T-helper 1 cell treated with Interleukin-12 subunit alpha and Interleukin-12 subunit beta and Interleukin-4 antibody, amounts not matched to agents 30 ng/mL and 1 ng/mL, for 36 hours (primary cell): ENCODE measurements at regions not wholly inside any gene's neighbourhood (a gene's known extent, or its start where the extent isn't known, plus 50 kb on each side); places are given as distances from the start of the nearest gene placed in this dataset.

Source experiments
- intact Hi-C: fragments of 100-400 bp; cut with micrococcal nuclease; formaldehyde crosslinking; loops from one replicate; pipeline ENCODE4 v1.15.1; 2024

DNA sequence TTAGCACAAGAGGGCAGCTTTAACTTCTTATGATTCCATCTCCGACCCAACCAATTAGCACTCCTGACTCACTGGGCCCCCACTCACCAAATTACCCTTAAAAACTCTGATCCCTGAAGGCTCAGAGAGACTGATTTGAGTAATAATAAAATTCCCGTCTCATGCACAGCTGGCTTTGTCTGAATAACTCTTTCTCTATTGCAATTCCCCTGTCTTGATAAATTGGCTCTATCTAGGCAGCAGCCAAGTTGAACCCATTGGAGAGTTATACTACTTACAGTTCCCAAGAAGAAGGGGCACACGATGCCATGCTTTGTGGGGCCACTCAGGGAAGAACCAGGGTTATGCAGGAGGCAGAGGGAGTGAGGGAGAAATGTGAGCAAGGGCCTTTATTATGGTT is 632.8 kb downstream of the TSN start:
- intact Hi-C loops = no loop called here

DNA sequence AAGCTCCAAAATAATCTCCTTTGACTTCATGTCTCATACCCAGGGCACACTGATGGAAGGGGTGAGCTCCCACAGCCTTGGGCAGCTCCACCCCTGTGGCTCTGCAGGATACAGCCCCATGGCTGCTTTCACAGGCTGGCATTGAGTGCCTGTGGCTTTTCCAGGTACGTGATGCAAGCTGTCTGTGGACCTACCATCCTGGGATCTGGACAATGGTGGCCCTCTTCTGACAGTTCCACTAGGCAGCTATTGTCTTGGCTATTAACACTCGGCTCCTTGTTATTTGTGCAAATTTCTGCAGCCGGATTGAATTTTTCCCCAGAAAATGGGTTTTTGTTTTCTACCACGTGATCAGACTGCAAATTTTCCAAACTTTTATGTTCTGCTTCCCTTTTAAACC is 634.2 kb downstream of the TSN start:
- intact Hi-C loops = no loop called here

DNA sequence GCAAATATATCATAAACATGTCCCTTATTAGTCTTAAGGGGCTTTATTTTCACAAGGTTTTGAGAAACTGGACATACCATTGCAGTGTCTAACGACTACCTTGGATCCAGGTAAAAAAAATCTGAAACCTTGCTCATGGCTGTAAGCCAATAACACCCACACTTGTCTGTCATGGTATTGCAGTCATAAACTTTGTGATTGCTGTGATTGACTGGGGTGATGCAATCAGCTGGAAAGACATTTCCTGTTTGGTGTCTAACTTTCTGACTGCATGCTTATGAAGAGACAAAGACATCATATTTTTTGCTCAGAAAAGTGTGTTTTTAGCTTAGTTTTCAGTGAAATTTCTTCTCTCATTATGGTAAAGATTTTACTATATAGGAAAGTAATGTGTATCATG is 635.0 kb downstream of the TSN start:
- intact Hi-C loops = no loop called here

DNA sequence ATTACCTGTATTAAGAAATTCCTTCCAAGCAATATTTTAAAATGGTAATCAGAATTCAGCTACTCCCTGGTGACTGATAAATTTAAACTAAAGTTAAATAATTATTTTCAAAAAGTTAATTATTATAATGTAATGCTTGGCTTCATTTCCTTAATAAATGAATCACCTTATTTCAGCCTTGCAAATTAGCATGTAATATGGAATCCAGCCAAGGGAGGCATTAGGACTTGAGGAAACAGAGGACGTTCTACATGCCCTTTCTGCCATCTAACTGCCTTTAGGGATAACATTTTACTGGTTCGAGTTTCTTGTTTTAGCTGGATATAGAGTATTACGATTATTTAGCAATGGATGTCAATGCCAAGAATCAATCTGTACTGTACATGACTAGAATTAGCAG is 636.3 kb downstream of the TSN start:
- intact Hi-C loops = no loop called here

DNA sequence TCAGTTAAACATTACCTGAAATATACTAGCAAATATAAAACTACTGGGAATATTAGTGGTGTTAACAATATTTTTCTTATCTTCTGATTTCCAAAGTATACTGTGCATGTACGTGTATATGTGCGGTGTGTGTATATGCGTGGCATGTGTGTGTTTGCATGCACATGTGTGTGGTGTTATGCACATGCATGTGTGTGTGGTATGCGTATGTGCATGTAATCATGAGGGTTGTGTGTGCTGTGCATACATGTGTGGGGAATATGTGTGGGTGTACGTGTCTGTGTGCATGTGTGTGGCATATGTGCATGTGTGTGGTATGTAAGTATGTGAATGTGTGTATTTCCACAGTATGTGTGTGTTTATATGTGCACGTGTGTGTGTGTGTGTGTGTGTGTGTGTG is 640.2 kb downstream of the TSN start:
- intact Hi-C loops = no loop called here

DNA sequence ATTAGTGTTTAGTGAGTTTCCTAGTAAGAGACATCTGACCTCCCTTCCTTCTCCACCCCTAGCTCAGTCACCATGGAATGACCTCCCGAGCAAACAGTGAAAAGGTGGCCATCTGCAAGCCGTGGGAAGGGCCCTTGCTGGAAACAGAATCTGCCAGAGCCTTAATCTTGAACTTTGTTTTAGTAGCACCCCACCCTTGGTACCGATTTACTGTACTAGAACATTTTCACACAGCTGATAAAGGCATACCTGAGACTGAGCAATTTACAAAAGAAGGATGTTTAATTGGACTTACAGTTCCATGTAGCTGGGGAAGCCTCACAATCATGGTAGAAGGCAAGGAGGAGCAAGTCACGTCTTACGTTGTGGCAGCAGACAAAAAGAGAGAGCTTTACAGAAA is 655.8 kb downstream of the TSN start:
- intact Hi-C loops = no loop called here

DNA sequence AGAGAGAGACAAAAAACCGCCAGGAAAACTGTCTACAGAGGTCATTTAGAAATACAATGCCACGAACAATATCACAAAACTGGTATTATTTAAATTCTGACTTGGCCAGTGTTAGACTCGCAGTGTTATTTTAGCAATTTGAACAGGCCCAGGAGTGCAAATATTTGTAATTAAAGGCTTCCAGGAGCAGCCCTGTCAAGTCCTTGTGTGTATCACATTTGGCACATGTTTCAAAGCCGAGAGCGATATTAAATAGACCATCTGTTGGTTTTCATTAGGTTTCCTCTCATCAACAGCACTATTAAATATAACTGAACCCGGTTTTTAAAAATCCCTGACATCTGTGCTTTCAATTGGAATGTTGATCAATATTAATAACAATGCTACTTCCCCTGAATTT is 656.9 kb downstream of the TSN start:
- intact Hi-C loops = no loop called here

DNA sequence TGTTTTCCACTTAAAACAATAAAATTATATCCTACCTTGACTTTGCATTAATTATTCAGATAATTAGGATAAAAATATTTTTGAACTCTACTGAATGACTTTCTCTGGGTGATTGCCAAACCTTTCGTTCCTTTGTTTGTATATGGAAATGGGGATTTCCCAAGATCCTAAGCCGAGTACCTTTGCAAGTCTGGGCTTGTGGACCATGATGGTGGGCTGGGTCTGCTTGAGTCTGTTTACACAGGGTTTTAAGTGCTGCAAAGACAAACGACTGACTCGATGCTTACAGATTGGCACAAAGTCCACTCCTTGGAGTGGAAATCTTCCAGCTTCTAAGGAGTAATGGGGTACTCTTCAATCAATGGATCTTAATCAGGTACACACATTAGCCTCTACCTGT is 659.5 kb downstream of the TSN start:
- intact Hi-C loops = no loop called here

DNA sequence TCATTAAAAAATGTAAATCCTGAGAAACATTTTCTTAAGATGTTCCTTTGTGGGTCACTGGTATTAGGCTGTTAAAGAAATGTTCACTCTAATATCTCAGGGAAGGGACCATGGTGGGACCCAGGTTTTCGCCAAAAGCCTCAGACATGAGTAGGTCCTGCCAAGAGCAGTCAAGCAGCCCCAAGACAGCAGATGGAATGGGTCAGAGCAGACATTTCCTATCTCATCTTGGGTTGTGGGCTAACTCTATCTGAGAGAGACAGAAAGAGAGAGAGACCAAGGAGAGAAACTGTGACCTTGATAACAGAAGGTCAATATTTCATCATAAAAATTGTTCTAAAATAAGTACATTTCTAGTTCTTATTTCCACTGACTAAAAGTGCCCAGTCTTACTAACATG is 661.7 kb downstream of the TSN start:
- intact Hi-C loops = no loop called here

DNA sequence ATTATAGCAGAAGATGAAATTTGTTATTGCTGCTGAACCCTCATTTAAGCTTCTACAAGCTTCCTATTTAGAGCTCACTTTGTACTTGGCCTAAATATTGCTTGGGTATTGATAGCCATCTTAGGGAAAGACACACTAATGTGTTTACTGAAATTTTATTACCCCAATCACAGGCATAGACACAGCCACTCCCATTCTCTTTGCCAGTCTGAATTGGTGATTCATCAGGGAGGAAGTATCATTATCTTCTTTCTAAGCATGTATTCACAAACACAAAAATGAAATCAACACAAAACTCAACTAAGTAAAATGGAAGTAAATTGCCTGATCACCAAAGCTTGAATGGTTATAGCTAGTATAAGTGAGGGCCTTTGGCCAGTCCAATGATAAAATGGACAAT is 666.3 kb downstream of the TSN start:
- intact Hi-C loops = no loop called here

DNA sequence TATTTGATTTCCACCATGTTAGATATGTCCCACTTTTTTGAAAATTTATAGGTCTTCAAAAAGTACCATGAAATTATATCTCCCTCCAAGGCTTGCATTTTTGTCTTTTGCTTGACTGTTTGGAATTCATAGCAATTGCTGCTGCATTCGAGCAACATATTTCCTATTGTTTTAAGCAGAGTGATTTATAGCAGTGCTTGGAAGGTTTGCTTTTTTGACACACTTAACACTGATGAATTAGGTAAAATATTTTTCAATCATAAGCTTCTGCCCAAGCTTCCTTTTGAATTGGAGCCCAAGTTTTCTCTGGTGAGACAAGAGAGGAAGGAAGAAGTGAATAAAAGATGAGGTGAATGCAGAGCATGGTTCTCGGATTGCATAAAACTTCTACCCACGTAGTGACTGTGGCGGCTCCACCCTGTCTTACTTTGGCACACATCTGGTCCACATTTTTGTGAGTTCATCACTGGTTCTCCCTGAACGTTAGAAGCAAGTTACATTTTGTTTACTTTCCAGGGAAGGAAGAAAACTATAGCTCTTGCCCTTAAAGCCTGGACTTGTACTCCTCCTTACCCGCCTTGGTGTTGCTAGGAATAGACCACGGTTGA is 667.0 kb downstream of the TSN start:
- intact Hi-C loops = no loop called here

DNA sequence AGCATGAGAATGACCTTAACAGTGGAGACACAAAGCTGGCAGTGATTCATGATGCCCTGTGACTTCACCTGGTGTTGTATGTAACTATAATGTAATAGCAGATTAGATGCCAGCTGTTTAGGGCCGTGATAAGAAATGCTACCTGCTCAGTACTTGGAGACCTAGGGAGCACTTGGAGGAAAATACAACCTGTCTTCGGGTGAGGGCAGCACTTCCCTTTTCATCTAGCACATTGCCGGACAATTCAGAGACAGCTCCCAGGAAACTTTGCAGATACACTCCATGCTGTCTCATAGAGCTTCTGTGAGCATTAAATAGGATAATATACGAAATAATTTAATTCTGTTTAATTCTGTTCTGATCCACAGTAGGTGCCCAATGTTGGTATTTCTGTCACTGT is 668.5 kb downstream of the TSN start:
- intact Hi-C loops = no loop called here

DNA sequence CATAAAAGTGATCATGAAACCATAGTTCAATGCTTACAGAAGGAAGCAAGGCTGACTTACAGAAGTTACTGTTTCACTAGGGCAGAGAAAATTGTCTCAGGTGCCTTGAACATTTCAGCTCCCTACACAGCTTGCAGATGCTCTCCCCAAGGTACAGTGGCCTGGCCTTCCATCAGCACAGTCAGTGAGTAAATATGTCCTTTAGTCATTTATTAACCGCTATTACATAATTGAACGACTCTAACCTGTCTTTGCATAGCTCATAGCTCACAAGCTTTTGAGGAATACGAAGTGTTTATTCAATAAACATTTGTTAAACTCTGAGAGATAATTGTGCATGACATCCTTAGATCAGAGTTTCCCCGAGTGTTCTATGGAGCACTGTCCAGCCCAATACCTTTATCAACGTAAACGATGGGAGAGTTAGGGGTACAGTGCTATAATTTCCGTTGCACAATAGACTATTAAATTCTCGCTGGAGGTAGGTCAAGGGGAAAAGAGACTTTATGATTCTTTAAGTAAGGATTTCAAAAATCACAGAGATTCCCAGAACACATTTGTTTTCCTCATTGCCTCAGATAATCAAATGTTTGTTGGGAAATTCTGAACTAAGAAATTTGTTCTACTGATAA is 677.8 kb downstream of the TSN start:
- intact Hi-C loops = no loop called here

DNA sequence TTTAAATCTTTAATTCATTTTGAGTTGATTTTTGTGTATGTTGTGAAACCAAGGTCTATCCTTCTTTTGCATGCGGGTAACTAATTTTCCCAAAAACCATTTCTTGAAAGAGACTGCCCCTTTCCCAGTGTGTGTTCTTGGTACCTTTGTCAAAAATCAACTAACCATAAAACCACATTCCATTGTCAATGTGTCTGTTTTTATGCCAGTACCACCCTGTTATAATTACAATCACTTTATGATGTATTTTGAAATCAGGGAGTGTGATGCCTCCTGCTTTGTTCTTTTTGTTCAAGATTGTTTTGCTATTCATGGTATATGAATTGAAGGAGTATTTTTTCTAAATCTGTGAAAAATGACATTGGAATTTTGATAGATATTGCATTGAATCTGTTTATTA is 689.6 kb downstream of the TSN start:
- intact Hi-C loops = no loop called here

DNA sequence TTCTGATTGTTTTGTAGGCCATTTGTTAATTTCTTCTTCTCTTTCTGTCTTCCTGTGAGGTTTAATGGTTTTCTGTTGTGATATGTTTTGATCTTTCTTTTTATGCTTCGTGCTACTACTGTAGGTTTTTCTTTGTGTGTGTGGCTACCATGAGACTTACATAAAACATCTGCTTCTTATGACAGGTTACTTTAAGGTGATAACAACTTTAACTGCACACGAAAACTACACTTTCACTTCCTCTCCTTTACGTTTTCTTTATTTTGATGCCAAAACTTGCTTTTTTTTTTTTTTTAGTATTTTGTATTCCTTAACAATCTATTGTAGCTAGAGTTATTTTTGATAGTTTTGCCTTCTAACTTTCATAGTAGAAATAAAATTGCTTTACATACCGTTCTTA is 691.3 kb downstream of the TSN start:
- intact Hi-C loops = no loop called here

DNA sequence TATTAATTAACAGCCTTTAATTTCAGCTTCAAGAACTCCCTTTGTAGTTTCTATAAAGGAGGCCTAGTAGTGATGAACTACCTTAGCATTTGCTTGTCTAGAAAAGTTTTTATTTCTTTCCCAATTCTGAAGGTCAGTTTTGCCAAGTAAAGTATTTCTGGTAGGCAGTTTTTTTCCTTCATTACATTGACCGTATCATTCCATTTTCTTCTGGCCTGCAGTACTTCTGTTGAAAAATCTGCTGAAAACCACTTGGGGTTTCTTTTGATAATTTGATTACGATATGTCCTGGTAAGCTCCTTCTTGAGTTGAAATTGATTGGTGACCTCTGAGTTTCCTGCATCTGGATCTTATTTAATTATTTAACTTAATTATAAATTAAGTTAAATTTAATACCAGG is 691.8 kb downstream of the TSN start:
- intact Hi-C loops = no loop called here

DNA sequence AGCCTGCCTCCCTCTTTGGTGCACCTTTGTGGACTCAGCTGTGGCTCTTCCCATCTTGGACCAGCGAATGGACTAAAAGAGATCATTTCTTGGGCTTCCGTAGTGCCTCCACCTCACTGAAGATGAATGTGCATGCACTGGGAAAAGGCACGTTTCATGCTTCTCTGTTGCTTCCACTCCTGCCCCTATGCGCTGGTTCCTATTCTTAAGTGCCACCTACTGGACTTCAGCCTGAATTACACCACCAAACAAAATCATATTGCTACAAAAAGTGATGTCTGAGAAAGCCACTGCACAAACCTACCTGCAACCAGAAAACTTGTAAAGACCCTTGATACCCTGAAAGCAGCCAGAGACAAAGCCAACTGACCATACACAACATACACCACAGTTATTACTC is 695.6 kb downstream of the TSN start:
- intact Hi-C loops = no loop called here

DNA sequence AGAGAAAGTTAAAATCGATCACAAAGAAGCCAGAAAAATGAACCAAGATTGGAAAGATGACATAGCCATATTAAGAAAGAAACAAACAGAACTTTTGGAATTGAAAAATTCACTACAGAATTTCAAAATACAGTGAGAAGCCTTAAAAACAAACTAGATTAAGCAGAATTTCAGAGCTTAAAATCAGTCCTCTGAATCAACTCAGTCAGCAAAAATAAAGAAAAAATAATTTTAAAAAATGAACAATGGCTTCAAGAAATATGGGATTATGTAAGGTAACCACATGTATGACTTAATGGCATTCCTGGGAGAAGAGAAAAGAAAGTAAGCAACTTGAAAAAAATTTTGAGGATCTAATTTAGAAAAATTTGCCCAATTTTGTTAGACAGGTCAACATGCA is 696.2 kb downstream of the TSN start:
- intact Hi-C loops = no loop called here

DNA sequence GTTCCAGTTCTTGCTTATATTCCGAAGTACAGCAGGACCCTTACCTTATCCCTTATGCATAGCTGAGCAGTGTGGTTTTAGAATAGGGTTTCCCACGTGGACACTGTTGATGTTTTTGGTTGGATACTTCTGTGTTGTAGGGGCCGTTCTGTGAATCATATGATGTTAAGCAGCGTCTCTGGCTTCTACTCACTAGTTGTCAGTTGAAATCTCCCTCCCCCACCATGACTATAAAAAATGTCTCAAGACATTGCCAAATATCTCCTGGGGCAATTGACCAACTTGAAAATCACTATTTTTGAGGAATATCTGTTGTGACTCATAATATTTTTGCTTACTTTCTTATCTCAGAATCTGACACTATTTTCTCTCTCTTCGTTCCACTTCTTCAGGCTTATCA is 713.7 kb downstream of the TSN start:
- intact Hi-C loops = no loop called here

DNA sequence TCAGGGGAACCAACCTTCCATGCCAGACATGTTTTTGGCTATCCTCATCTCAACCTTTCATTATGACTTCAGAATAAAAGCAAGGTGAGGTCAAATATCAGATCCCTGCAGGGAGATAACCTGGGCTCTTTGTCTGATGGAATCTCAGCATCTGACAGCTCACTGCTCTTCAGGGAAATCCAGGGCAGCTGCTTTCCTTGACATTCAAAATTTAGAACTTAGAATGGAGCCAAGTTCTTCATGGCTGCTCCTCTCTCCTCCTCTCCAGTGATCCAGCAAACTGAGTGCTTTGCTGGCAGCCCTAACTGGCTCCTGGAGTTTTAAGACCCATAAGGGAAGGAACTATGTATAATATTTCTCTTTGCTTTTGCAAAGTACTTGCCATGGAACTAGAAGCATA is 716.3 kb downstream of the TSN start:
- intact Hi-C loops = no loop called here

DNA sequence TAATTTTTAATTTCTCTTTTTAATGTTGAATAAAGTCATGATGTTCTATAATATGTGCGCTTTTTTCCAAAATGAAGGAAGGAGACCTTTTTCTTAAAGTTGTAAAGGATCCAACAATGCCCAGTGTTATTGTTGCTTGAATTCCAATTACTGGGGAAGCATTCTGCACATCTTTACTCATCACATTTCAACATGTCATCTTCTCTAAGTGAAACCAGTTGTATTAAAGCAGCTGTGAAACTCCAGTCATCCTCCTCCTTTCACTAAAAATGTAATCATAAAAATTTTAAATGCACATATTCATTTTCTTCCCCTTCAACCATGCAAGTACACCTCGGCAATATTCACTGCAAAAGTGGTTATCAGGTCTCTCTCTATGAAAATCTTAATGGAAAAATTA is 722.7 kb downstream of the TSN start:
- intact Hi-C loops = no loop called here

DNA sequence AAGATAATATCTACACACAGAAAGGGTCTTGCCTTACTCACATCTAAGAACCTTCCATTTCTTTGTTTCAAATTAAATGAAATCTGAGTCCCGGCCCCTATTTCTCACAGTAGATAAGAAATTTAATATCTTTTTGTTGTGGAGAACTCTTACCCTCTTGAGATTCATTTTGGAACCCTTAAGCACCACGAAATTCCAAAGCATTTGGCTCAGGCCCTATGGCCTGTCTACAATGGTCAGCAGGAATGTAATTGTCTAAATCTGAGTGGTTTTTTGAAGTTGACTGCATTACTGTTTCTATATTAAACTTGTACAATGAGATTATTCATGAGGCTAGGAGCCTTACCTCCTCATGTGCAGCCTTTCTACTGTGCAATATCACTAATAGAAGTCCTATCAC is 723.3 kb downstream of the TSN start:
- intact Hi-C loops = no loop called here

DNA sequence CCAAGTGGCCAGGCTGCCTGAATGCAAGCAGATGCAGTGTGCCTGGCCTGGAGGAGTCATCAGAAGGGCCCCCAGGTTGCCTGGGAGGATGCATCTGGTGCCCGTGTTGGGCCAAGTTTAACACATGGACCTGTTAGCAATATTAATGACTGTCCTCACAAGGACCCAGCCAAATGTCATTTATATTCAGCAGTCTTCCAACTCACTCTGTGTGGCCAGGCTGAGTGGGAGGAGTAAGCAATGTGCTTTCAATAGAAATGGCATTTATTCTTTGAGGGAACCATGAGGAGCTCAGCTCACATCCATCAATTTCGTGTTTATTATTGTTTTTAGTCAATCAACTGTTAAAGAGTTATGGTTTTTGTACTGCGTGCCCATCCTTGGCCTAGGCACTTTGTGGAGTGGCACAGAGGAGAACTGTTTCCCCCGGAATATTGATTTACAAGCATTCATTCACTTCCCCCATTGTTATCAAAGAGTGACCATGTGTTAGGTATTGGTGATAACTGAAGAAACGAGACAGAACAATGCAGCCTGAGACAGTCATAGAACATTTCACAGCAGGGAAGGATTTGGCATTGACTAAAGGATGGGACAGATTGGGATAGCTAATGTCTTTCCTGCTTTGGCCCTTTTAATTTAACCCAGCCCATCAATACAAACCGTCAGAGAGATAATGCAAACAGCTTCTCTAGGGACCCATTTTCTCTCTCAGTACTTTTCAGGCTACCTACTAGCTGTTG is 725.2 kb downstream of the TSN start:
- intact Hi-C loops = no loop called here
